HG02588 (cell line): ENCODE measurements at regions not wholly inside any gene's neighbourhood (a gene's known extent, or its start where the extent isn't known, plus 50 kb on each side); places are given as distances from the start of the nearest gene placed in this dataset.
A peak's percentile ranks its signal among the peaks of the same experiment; 100 is the strongest.

Source experiments
- ATAC-seq: cut with Tn5 transposase; IDR thresholded peaks from one replicate; pipeline ENCODE4 v1.9.1; 2021; ENCODE audit warnings: mild to moderate bottlenecking, moderate library complexity; ENCODE audit not compliant: unreplicated experiment

- ATAC-seq, result no peak
Measured at GRCh38 chr3:72109327-72110259, 324.6 kb upstream of the PROK2 start.

GRCh38 chr3:72105306-72105705 lies 320.4 kb upstream of the PROK2 start:
- no peak for ATAC-seq

GRCh38 chr3:72102112-72102616 lies 317.2 kb upstream of the PROK2 start:
- peak; percentile 49 for ATAC-seq

GRCh38 chr3:72101494-72101893 lies 316.5 kb upstream of the PROK2 start:
- ATAC-seq, result no peak

- peak; percentile 68 for ATAC-seq
Measured at GRCh38 chr3:72100601-72101187, 315.7 kb upstream of the PROK2 start.

- ATAC-seq, result no peak
Measured at GRCh38 chr3:72100080-72100511, 315.1 kb upstream of the PROK2 start.

- no peak for ATAC-seq
Measured at GRCh38 chr3:72099326-72100079, 314.6 kb upstream of the PROK2 start.

GRCh38 chr3:72097053-72097452 lies 312.1 kb upstream of the PROK2 start:
- no peak for ATAC-seq

- no peak for ATAC-seq
Measured at GRCh38 chr3:72095521-72095920, 310.6 kb upstream of the PROK2 start.

GRCh38 chr3:72093992-72094334 lies 309.0 kb upstream of the PROK2 start:
- ATAC-seq, result no peak

- ATAC-seq, result no peak
Measured at GRCh38 chr3:72093270-72093991, 308.5 kb upstream of the PROK2 start.

- no peak for ATAC-seq
Measured at GRCh38 chr3:72092778-72093177, 307.8 kb upstream of the PROK2 start.

GRCh38 chr3:72088486-72089025 lies 303.6 kb upstream of the PROK2 start:
- ATAC-seq, result no peak

- no peak for ATAC-seq
Measured at GRCh38 chr3:72087420-72087819, 302.5 kb upstream of the PROK2 start.

- ATAC-seq, result no peak
Measured at GRCh38 chr3:72086743-72087087, 301.8 kb upstream of the PROK2 start.

- ATAC-seq, result no peak
Measured at GRCh38 chr3:72086042-72086742, 301.2 kb upstream of the PROK2 start.

GRCh38 chr3:72085036-72085435 lies 300.1 kb upstream of the PROK2 start:
- ATAC-seq, result no peak

- no peak for ATAC-seq
Measured at GRCh38 chr3:72082776-72083462, 298.0 kb upstream of the PROK2 start.

GRCh38 chr3:72082186-72082715 lies 297.3 kb upstream of the PROK2 start:
- no peak for ATAC-seq
